ENCODE measurements at regions not wholly inside any gene's neighbourhood (a gene's known extent, or its start where the extent isn't known, plus 50 kb on each side); places are given as distances from the start of the nearest gene placed in this dataset.

DNA sequence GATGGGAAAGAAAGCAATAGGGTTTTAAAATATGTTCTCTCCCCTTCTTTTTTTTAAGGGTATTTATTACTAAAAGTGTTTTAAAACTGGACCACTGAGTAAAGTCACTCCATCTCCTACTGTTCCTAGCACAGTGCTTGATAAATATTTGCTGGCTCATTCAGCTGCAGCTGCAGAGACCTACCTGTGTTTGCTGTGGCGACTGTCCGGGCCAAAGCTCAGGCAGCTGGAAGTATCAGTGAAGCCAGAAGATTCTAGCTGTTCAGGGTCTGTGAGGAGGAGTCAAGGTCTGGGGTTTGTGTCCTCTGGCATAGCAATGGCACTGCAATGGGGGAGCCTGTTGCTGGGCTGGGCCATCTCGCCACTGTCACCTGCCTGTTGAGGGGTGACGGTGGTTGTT is 109.9 kb downstream of the RPLP1 start:
- CTCF ChIA-PET: interaction anchor here (0.6 to 1.0 kb wide), 3 partner anchors 13 to 904 kb away, joined by 3 to 6 read pairs (median 3); no protein-coding TSS in a partner anchor
- Histone ChIP-seq H3K27me3 (ENCODE audit: control insufficient read depth, insufficient read depth, low read length) (peaks cover 25% of the 10 kb centered on the region), H4K20me1 (ENCODE audit: insufficient read depth, low read length) (no peaks in the 10 kb centered on the region), H3K27ac (ENCODE audit: insufficient read depth, low read length) (no peak overlapping the region), H4K91ac (ENCODE audit: insufficient read depth, low read depth, low read length) (no peak overlapping the region), H3K4me1 (ENCODE audit: control insufficient read depth, insufficient read depth, low read length) (peaks cover 9% of the 10 kb centered on the region), H3K9ac (ENCODE audit: low read depth, low read length) (no peak overlapping the region), H2BK120ac (ENCODE audit: low read depth, low read length) (no peak overlapping the region), H4K8ac (ENCODE audit: low read depth in 2 of 2, low read length in 2 of 2) (no peak overlapping the region), H2BK20ac (ENCODE audit: low read depth, low read length) (no peak overlapping the region), H3K18ac (ENCODE audit: low read depth, low read length) (no peak overlapping the region; the same call in 1 of the 2 replicates), H3K9me3 (ENCODE audit: control insufficient read depth, insufficient read depth, low read length) (no peaks in the 10 kb centered on the region), H3K56ac (ENCODE audit: extremely low read depth, insufficient read depth, low read length) (no peak overlapping the region), H3K36me3 (ENCODE audit: control insufficient read depth, insufficient read depth, low read length) (no peaks in the 10 kb centered on the region), H2BK15ac (ENCODE audit: low read depth, low read length) (no peak overlapping the region), H3K23ac (ENCODE audit: low read depth, low read length) (no peak overlapping the region), H2AK9ac (replicated peaks; ENCODE audit: low read depth, low read length, poor library complexity) (no peak overlapping the region), H2AK5ac (ENCODE audit: low read depth, low read length) (no peak overlapping the region), H3K79me1 (ENCODE audit: low read depth in 1 of 2, low read length in 2 of 2) (no peaks in the 10 kb centered on the region), H3K4me3 (ENCODE audit: insufficient read depth, low read depth, low read length) (no peak overlapping the region), H3K9me1 (ENCODE audit: insufficient read depth, low read length) (peaks cover 5% of the 10 kb centered on the region; the same call in 1 of the 2 replicates), H2BK5ac (ENCODE audit: low read depth, low read length, poor library complexity, severe bottlenecking) (no peak overlapping the region), H3K4me2 (ENCODE audit: low read depth, low read length) (no peak overlapping the region), H2AFZ (replicated peaks; ENCODE audit: low read length, poor library complexity) (no peak overlapping the region), H3K4ac (ENCODE audit: low read depth, low read length) (no peak overlapping the region), H4K5ac (ENCODE audit: low read depth, low read length) (no peak overlapping the region), H3K14ac (replicated peaks; ENCODE audit: low read depth, low read length) (no peak overlapping the region)
- DNase-seq (no peak), ATAC-seq (ENCODE audit: low read depth) (no peak)
- POLR2A ChIA-PET (ENCODE audit: unreplicated experiment): interaction anchor here (0.6 kb wide), 2 partner anchors 36 to 741 kb away, joined by 4 read pairs; no protein-coding TSS in a partner anchor
- TF ChIP-seq MAZ (IDR thresholded peaks at IDR 0.05; ENCODE audit: borderline replicate concordance, low read depth, low read length) (no peak), USF2 (IDR thresholded peaks at IDR 0.05; ENCODE audit: low read depth, low read length) (no peak), FOS (IDR thresholded peaks at IDR 0.05; ENCODE audit: low read depth, low read length) (no peak)
- 100% methylated on average over 2 of the region's 4 CpGs; no CpG with 5 or more reads in 1 of the 2 experiments for WGBS, 2 experiments (ENCODE audit: extremely low coverage in 2 of 2, insufficient read length in 1 of 2)
- BruUV-seq (replicated peaks): no TSS peak
- intact Hi-C loops (cut with micrococcal nuclease) (no loop called here), dilution Hi-C loops (cut with HindIII; ENCODE audit: low sequenced_read_pairs, unreplicated experiment) (no loop called here), in situ Hi-C loops (cut with MboI; ENCODE audit: low sequenced_read_pairs) (no loop called here)
